IPS-NIHi7 (cell line): ENCODE measurements at regions not wholly inside any gene's neighbourhood (a gene's known extent, or its start where the extent isn't known, plus 50 kb on each side); places are given as distances from the start of the nearest gene placed in this dataset.
A peak's percentile ranks its signal among the peaks of the same experiment; 100 is the strongest.
"Not testable (repeated sequence)": the region's sequence is repeated elsewhere in the genome, so short reads cannot be mapped to it uniquely, and the experiment has no call there.

ENCODE experiments used
- DNase-seq: peaks from one replicate; pipeline ENCODE4 v3.0.0; 2012; ENCODE audit warnings: mixed read lengths; ENCODE audit errors: extremely low spot score

DNA sequence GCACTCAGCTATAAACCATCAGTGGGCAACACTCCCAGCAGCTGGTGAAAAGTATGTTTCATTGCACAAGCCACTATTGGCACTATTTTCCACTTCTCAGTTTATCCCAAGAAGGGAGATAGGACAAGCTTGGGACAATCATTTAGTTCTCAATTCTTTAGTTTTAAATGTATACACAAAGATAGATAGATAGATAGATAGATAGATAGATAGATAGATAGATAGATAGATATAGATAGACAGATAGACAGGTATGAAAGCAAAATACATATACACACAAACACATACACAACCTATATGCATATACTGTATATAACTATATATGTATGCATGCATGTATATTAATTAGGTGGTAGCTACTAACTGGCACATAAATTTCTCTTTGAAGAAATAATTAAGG lies 411.6 kb upstream of the KCND2 start:
- no peak for DNase-seq

- DNase-seq = no peak
Measured at GRCh38 chr7:119868387-119868786, 404.6 kb upstream of the KCND2 start.

GRCh38 chr7:119879835-119880234 lies 393.1 kb upstream of the KCND2 start:
- no peak for DNase-seq

GRCh38 chr7:119886007-119886406 lies 387.0 kb upstream of the KCND2 start:
- DNase-seq = no peak

GRCh38 chr7:119886525-119886924 lies 386.4 kb upstream of the KCND2 start:
- not testable (repeated sequence) for DNase-seq

- no peak for DNase-seq
Measured at GRCh38 chr7:119888251-119888650, 384.7 kb upstream of the KCND2 start.

GRCh38 chr7:119890631-119891030 lies 382.3 kb upstream of the KCND2 start:
- no peak for DNase-seq

GRCh38 chr7:119895320-119895719 lies 377.7 kb upstream of the KCND2 start:
- DNase-seq = no peak

GRCh38 chr7:119896386-119896785 lies 376.6 kb upstream of the KCND2 start:
- DNase-seq = no peak

GRCh38 chr7:119900996-119901672 lies 371.8 kb upstream of the KCND2 start:
- no peak for DNase-seq

- no peak for DNase-seq
Measured at GRCh38 chr7:119903085-119903484, 369.9 kb upstream of the KCND2 start.

- DNase-seq = no peak
Measured at GRCh38 chr7:119905495-119905894, 367.5 kb upstream of the KCND2 start.

DNA sequence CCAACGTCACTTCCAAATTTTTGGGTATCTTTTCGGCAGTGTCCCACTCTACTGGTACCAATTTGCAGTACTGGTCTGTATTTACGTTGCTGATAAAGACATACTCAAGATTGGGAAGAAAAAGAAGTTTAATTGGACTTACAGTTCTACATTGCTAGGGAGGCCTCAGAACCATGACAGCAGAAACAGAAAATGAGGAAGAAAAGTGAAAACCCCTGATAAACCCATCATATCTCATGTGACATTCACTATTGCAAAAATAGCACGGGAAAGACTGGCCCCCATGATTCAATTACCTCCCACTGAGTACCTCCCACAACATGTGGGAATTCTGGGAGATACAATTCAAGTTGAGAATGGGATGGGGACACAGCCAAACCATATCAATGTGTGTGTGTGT lies 364.0 kb upstream of the KCND2 start:
- DNase-seq = no peak

- not testable (repeated sequence) for DNase-seq
Measured at GRCh38 chr7:119914119-119914518, 358.9 kb upstream of the KCND2 start.

DNA sequence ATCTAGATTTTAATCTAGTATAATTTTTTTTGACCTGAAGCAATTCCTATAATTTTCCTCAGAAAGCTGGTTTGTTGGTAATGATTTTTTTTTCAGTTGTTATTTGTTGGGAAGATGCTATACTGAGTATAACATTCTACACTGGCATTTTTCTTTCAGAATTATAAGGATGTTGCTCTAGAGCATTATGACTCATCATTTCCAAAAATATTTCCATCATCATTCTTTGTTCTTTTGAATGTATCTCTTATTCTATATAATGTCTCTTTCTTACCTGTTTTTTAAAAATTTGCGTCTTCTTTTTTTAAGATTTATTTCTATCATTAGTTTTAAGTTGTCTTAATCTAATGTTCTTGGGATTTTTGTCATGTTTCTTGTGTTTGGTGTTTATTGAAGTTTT lies 356.5 kb upstream of the KCND2 start:
- no peak for DNase-seq

GRCh38 chr7:119918185-119918584 lies 354.8 kb upstream of the KCND2 start:
- no peak for DNase-seq

- DNase-seq = no peak
Measured at GRCh38 chr7:119919986-119920385, 353.0 kb upstream of the KCND2 start.

- DNase-seq = no peak
Measured at GRCh38 chr7:119925581-119926289, 347.2 kb upstream of the KCND2 start.

GRCh38 chr7:119929891-119930290 lies 343.1 kb upstream of the KCND2 start:
- DNase-seq = no peak

DNA sequence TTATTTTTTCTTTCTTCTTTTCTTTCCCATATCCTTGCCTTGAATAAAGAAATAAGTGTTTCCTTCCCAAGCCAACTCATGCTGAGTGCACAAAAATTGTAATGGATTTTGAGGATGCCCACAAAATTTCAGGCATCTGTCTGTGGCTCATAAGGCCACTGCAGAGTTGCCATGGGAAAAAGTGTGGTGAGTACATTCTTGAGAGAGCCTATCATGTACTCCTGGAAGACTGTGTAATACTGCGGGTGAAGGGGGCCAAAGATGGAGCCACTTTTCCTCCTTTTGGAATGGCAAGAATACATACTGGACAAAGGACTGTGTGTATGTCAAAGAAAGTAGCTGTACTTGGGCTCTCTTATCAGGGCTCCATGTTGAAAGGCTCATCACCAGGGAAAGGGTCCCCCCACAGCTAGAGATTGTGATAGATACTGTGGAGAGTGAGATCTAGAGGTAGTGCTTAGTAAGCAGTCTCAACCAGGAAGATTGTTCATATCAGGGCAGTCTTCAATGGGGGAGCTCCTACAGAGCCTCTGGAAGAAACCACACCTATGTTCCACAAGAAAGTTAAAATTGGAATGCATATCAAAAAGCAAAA lies 341.6 kb upstream of the KCND2 start:
- DNase-seq = no peak

- peak; percentile 13 for DNase-seq
Measured at GRCh38 chr7:119935418-119936025, 337.5 kb upstream of the KCND2 start.

DNA sequence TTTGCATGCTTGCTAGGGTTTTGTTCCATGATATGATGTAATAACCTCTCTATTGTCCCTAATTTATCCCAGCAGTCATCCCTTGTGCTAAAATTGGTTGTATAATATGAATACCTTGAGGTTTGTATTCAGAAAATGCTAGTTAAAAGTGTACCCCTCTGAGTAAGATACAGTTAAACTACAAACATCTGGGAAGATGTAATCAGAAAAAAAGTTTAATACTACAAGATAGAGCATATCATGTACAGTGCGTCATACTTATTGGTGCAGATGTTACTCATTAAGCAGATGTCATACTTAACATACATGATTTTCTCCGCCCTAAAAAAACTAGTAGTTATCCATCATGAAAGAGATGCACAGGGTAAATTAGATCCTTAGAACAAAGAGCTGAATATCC lies 336.1 kb upstream of the KCND2 start:
- DNase-seq = no peak

- DNase-seq = no peak
Measured at GRCh38 chr7:119937745-119938144, 335.2 kb upstream of the KCND2 start.
